Right lobe of liver (tissue), 6 donors: ENCODE measurements at regions not wholly inside any gene's neighbourhood (a gene's known extent, or its start where the extent isn't known, plus 50 kb on each side); places are given as distances from the start of the nearest gene placed in this dataset.

Source experiments
- ATAC-seq, 4 donors: fragments of 200-7000 bp; cut with Tn5 transposase; one replicate each; pipeline ENCODE4 v1.9.1; 2020; ENCODE audit warnings: mild to moderate bottlenecking in 4 of 4, moderate library complexity in 4 of 4
- DNase-seq, 3 donors: peaks; one replicate each; pipeline ENCODE4 v3.0.0-alpha.2; 2020
- H3K27ac ChIP-seq, 3 donors: fragments of 200-600 bp; one replicate each; pipeline ENCODE4 v1.8.0; 2022
- H3K27me3 ChIP-seq, 2 donors: fragments of 200-600 bp; one replicate each; pipeline ENCODE4 v1.8.0; 2022
- H3K36me3 ChIP-seq, 4 donors: fragments of 200-600 bp; sonication (generic) in 1 of 4; one replicate each; pipeline versions ENCODE4 v1.5.1 to v1.8.0; 2017 to 2022; ENCODE audit warnings: control low read depth in 1 of 4
- H3K4me1 ChIP-seq, 4 donors: fragments of 200-600 bp; sonication (generic) in 1 of 4; one replicate each; pipeline versions ENCODE4 v1.5.1 to v1.8.0; 2017 to 2022; ENCODE audit warnings: control low read depth in 1 of 4
- H3K4me3 ChIP-seq, 3 donors: fragments of 200-600 bp; one replicate each; pipeline ENCODE4 v1.8.0; 2022
- H3K9me3 ChIP-seq, 4 donors: fragments of 200-600 bp; sonication (generic) in 1 of 4; one replicate each; pipeline versions ENCODE4 v1.5.1 to v1.8.0; 2017 to 2022; ENCODE audit warnings: control low read depth in 1 of 4
- POLR2A ChIP-seq: fragments of 450-650 bp; IDR thresholded peaks from one replicate; pipeline ENCODE4 v1.6.1; 2017; ENCODE audit warnings: antibody characterized with exemption, mild to moderate bottlenecking
- WGBS: methylation state at CpG from one replicate; pipeline ENCODE4 v1.1.6; 2018; ENCODE audit warnings: low coverage, low lambda C conversion rate; ENCODE audit not compliant: insufficient coverage; ENCODE audit errors: missing lambda C conversion rate; 5-methylcytosine and 5-hydroxymethylcytosine counted together
- intact Hi-C, 2 donors: fragments of 100-400 bp; cut with DNase I; formaldehyde crosslinking; loops; one replicate each; pipeline versions ENCODE4 v1.11.2 to v1.14.1; 2022
- TF ChIP-seq, protein P1 (sequence below), 4 donors: fragments of 200-600 bp in 3 of 4; fragments of 450-650 bp in 1 of 4; IDR thresholded peaks; one replicate each; pipeline versions ENCODE4 v1.5.1 to v1.8.0; 2016 to 2022; ENCODE audit warnings: antibody characterized with exemption in 4 of 4, mild to moderate bottlenecking in 2 of 4
- donor health status: DM: no; HTN: yes; CAD: no.
- donor health status: DM: no; HTN: no; CAD: no.
- donor health status: DM: no; HTN: no; CAD: no.
- donor health status: DM: no; HTN: yes; CAD: no.
- donor health status: DM: no; HTN: yes; CAD: no.

DNA sequence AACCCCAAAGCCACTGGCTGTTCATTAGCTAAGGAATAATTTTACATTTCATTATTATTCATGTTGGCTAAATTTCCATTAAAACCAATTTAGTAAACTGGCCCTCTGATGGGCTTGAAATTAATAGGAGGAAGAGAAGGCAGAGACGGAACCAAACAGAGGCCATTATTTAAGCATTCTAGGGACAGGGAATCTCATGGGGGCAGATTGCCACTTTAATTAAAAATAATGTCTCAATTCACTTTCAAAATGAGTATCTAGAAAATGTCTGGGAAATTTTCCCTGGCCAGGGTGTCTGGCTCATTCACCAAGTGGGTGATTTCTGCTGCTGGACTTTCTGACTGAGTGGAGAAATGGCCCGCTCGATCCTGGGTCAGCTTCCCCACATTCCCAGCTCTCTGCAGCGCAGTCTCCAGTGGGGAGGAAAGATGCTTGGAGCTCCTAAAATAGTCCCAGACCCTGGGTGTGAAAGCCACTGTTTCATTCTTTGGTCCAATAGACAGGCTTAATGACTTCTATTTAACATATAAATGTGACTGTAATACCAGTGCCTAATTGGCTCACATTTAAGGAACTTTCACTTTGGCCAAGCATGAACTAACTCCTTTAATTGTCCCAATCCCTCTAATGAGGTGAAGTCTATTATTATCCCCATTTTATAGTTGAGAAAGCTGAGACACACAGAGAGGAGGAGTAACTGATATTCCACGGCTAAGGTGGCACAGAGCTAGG lies 64.3 kb downstream of the IRX6 start:
- H3K4me3 ChIP-seq = no peak overlapping the region
- H3K36me3 ChIP-seq = no peaks in the 10 kb centered on the region
- H3K27me3 ChIP-seq = no peaks in the 10 kb centered on the region
- intact Hi-C loops = no loop called here
- no peaks in the 10 kb centered on the region for H3K9me3 ChIP-seq
- ATAC-seq = no peak
- TF ChIP-seq, protein P1, sequence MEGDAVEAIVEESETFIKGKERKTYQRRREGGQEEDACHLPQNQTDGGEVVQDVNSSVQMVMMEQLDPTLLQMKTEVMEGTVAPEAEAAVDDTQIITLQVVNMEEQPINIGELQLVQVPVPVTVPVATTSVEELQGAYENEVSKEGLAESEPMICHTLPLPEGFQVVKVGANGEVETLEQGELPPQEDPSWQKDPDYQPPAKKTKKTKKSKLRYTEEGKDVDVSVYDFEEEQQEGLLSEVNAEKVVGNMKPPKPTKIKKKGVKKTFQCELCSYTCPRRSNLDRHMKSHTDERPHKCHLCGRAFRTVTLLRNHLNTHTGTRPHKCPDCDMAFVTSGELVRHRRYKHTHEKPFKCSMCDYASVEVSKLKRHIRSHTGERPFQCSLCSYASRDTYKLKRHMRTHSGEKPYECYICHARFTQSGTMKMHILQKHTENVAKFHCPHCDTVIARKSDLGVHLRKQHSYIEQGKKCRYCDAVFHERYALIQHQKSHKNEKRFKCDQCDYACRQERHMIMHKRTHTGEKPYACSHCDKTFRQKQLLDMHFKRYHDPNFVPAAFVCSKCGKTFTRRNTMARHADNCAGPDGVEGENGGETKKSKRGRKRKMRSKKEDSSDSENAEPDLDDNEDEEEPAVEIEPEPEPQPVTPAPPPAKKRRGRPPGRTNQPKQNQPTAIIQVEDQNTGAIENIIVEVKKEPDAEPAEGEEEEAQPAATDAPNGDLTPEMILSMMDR (IDR thresholded peaks at IDR 0.05) = no peak
- TF ChIP-seq POLR2A = no peak
- no peak overlapping the region for H3K27ac ChIP-seq
- WGBS = 77% methylated on average over 3 of the region's 5 CpGs
- DNase-seq = no peak
- no peaks in the 10 kb centered on the region for H3K4me1 ChIP-seq

DNA sequence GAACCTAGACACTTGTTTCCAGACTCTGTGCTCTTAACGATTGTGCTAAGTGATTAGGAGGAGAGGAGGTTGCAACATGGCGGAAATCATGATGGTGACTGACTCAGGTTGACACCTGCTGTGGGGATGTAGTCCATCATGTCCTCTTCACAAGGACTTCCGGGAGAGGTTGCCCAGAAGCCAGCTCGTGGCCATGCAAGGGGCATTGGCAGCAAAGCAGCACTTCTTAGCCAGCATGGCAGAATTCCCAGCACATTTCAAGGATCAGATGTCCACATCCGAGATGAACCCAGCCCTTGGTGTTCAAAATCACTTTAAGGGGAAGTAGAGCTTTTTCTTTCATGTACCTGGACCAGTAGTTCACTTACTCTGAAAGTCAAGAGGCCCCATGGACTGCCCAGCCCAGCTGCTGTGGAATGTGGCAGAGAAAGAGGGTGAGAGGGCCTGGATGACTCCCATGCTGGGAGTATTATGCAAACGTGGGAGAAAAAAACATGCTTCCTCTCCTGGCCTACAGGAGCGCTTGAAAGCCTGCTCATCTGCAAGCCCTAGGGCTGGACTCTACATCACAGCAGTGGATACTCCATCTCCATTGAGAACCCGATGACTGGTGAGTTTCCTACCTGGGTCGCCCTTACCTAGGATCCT lies 65.5 kb downstream of the IRX6 start:
- H3K4me3 ChIP-seq = no peak overlapping the region
- no peaks in the 10 kb centered on the region for H3K27me3 ChIP-seq
- ATAC-seq = no peak
- DNase-seq = no peak
- intact Hi-C loops = no loop called here
- TF ChIP-seq, protein P1 (IDR thresholded peaks at IDR 0.05) = no peak
- no peak for TF ChIP-seq POLR2A
- WGBS = 49% methylated on average over 5 of the region's 9 CpGs
- no peak overlapping the region for H3K27ac ChIP-seq
- H3K4me1 ChIP-seq = no peaks in the 10 kb centered on the region
- H3K9me3 ChIP-seq = no peaks in the 10 kb centered on the region
- no peaks in the 10 kb centered on the region for H3K36me3 ChIP-seq

- DNase-seq (no peak), ATAC-seq (no peak)
- 59% methylated on average over 8 of the region's 8 CpGs for whole genome bisulfite sequencing
- intact Hi-C loops = no loop called here
- no peak overlapping the region for H3K4me3 ChIP-seq
- H3K9me3 ChIP-seq = no peaks in the 10 kb centered on the region
- no peaks in the 10 kb centered on the region for H3K36me3 ChIP-seq
- H3K27ac ChIP-seq = no peak overlapping the region
- no peaks in the 10 kb centered on the region for H3K27me3 ChIP-seq
- H3K4me1 ChIP-seq = no peaks in the 10 kb centered on the region
- TF ChIP-seq POLR2A = no peak
- TF ChIP-seq, protein P1 (IDR thresholded peaks at IDR 0.05) = no peak
These were observed 66.7 kb downstream of the IRX6 start for GRCh38 chr16:55390630-55391237.

- Histone ChIP-seq H3K27ac (no peak overlapping the region), H3K27me3 (no peaks in the 10 kb centered on the region), H3K9me3 (no peaks in the 10 kb centered on the region), H3K36me3 (no peaks in the 10 kb centered on the region), H3K4me3 (no peak overlapping the region), H3K4me1 (no peaks in the 10 kb centered on the region)
- DNase-seq (no peak), ATAC-seq (no peak)
- TF ChIP-seq, protein P1 (IDR thresholded peaks at IDR 0.05) = no peak
- TF ChIP-seq POLR2A = no peak
- intact Hi-C loops = no loop called here
- 28% methylated on average over 2 of the region's 2 CpGs for WGBS
These were observed 67.9 kb downstream of the IRX6 start for GRCh38 chr16:55391760-55392375.
